ENCODE measurements at regions not wholly inside any gene's neighbourhood (a gene's known extent, or its start where the extent isn't known, plus 50 kb on each side); places are given as distances from the start of the nearest gene placed in this dataset.
"Not testable (repeated sequence)": the region's sequence is repeated elsewhere in the genome, so short reads cannot be mapped to it uniquely, and the experiment has no call there.

DNA sequence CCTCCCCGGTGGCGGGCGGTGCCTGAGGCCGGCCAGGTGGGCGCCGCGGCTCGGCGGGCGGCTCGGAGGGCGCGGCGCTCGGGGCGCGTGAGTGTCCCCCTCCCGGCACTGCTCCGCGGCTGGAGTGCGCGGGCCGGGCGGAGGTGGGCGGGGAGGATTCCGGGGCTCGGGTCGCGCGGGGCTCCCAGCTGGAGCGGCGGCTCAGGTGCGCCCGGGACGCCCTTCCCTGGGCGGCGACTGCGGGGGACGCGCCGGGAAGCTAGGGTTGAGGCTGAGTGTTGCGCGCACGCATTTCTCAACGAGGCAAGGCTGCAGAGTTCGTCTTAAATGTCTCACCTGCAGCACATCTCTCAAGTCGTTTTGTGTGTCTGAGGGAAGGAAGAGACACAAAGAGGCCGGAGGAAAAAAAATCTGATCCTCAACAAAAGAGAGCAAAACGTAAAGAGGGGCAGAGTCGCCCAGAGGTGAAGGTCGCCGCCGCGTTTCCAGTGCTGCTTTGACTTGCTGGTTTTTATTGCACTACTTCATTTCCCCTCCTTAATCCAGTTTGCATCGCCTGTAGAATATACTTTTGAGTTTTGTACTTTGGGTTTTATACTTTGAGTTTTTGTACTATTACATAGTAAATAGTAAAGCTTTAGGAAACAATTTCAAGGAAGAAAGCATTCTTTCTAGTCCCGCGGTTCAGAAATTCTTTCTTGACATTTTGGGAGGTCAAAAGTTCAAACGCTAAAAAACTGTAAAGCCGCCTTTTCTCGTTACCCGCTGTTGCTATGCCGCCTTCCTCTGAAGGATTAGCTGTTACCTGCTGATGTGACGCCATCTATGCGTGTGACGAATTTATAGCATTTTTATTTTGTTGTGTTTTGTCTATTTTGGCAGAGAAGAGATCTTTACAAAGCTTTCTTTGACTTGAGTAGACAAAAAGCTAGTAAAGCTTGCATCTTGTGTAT lies 106.5 kb upstream of the STOX2 start:
- peak; percentile 79 for DNase-seq
- peak overlapping the region; percentile 63 for H3K4me3 ChIP-seq (ENCODE audit: insufficient read depth, low read depth, low read length)
- no peaks in the 10 kb centered on the region for H3K36me3 ChIP-seq (replicated peaks; ENCODE audit: control insufficient read depth, insufficient read depth, low read length)
- H3K27me3 ChIP-seq (ENCODE audit: control insufficient read depth, insufficient read depth, low read length): peaks cover 41% of the 10 kb centered on the region

DNA sequence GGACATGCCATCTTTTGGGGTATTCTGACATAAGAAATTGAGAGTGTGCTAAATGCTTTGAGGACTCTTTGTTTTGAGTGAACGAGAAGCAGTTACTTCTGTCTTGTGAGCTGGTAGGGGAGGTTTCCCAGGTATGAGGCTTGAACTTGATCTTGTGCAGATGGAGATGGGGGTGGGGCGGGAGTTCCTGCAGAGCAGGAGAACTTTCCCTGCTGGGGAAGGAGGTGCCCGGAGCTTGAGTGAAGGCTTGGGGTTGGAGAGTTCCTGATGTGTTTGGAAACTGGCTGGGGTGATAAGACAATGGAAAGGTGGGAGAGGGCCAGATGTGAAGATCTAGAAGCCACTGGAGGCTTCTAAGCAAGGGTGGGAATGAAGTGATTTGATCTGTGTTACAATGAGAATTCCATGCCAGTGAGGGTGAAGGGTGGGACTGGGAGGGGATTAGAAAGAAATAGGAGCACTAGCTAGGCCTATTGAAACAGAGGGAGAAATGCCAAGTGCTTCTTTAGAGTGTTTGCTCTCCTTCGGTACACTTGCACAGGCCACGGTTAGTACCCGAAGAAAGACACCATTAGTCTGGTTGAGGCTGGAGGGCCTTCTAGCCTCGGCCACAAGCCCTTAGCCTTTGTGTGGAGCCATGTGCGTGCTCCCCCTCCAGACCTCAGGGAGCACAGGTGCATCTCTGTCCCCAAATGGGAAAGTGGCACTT lies 103.5 kb upstream of the STOX2 start:
- no peak for DNase-seq
- Histone ChIP-seq H3K4me3 (ENCODE audit: insufficient read depth, low read depth, low read length) (no peak overlapping the region), H3K36me3 (replicated peaks; ENCODE audit: control insufficient read depth, insufficient read depth, low read length) (no peaks in the 10 kb centered on the region), H3K27me3 (ENCODE audit: control insufficient read depth, insufficient read depth, low read length) (peaks cover 38% of the 10 kb centered on the region)

DNA sequence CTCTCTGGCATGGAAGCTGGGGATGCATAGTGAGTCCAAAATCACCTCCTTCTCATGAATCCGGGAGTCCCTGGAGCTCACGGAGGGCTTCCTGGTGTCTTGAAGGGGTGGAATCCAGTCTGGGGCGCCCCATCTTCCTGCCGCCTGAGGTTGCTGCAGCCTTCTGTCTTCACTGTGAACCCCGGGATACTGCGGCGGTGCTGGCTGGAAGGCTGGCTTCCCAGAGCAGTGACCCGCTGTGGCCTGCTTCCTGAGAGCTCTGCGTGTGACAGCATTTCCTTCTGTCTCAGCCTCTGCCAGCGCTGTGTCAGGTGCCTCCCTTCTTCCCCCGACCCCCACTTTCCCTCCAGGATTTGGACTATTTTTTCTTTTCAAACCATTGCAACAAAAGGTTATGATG lies 98.8 kb upstream of the STOX2 start:
- no peak for DNase-seq
- no peak overlapping the region for H3K4me3 ChIP-seq (ENCODE audit: insufficient read depth, low read depth, low read length)
- H3K36me3 ChIP-seq (replicated peaks; ENCODE audit: control insufficient read depth, insufficient read depth, low read length): no peaks in the 10 kb centered on the region
- no peaks in the 10 kb centered on the region; the same call in 1 of the 2 replicates for H3K27me3 ChIP-seq (ENCODE audit: control insufficient read depth, insufficient read depth, low read length)

DNA sequence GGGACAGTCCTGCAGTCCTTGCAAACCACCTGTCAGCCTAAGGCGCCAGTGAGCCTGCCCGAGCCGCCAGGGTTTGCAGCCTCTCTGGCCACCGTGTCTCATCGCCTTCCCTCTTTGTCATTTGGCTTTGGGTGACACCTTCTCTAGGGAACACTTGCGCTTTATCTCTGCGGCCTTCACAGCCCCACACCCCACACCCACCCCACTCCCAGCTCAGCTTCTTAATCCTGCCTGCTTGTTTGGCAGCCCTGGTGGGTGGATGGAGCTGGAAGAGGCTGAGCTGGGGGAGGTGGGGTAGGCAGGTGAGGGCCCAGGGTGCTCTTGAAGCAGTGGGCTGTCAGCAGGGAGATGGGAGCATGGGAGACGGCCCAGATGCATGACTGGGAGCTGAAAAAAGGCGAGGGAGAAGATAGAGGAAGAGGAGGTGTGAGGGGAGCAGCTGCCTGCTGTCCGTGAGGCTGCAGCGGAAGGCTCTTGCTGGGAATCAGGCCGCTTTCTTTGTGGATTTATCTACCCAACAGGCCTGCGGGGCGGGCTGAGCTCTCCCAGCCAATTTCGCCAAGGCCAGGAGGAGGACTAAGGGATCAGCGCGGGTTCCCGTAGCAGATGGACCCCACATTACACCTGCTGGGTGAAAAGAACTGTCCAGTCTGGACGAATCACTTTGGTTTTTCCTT lies 97.5 kb upstream of the STOX2 start:
- H3K4me3 ChIP-seq (ENCODE audit: insufficient read depth, low read depth, low read length): no peak overlapping the region
- DNase-seq: peak; percentile 43
- no peaks in the 10 kb centered on the region for H3K36me3 ChIP-seq (replicated peaks; ENCODE audit: control insufficient read depth, insufficient read depth, low read length)
- H3K27me3 ChIP-seq (ENCODE audit: control insufficient read depth, insufficient read depth, low read length): no peaks in the 10 kb centered on the region

DNA sequence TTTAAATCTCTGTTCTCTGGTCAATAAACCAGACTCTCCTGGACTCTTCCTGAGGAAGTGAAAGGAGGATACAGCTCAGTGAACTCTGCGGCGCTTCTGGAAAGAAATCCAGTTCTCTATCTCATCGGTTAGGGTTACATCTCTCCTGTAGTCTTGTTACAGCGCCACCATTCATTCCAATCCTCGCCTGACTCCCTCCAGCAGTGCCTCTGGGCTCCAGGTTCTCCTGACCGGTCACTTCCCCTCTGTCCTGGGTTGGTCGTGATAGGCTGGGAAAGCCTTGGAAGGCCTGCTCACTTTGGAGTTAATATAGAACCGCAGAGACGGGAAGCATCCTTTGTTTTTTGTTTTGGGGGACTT lies 97.0 kb upstream of the STOX2 start:
- peak; percentile 62 for DNase-seq
- Histone ChIP-seq H3K36me3 (replicated peaks; ENCODE audit: control insufficient read depth, insufficient read depth, low read length) (no peaks in the 10 kb centered on the region), H3K27me3 (ENCODE audit: control insufficient read depth, insufficient read depth, low read length) (no peaks in the 10 kb centered on the region), H3K4me3 (ENCODE audit: insufficient read depth, low read depth, low read length) (no peak overlapping the region)

DNA sequence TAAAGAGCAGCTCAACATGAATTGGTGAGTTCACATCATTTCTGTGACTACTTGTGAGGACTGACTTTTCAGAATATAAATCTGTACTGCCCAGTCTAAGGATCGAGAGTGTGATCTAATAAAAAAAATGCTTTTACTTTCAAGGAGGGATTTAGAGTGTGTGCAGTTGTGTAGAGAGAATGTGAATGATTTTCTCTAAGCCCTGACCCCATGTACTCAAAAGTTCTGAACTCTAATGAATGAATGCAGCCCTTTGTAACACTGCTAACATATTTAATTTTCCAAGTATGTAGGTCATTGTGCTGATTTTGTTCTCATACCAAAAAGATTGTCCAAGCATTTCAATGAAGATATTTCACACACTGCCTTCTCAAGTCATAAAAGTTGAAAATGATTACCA lies 92.5 kb upstream of the STOX2 start:
- Histone ChIP-seq H3K36me3 (replicated peaks; ENCODE audit: control insufficient read depth, insufficient read depth, low read length) (no peaks in the 10 kb centered on the region), H3K27me3 (ENCODE audit: control insufficient read depth, insufficient read depth, low read length) (no peaks in the 10 kb centered on the region), H3K4me3 (ENCODE audit: insufficient read depth, low read depth, low read length) (no peak overlapping the region)
- DNase-seq: no peak

DNA sequence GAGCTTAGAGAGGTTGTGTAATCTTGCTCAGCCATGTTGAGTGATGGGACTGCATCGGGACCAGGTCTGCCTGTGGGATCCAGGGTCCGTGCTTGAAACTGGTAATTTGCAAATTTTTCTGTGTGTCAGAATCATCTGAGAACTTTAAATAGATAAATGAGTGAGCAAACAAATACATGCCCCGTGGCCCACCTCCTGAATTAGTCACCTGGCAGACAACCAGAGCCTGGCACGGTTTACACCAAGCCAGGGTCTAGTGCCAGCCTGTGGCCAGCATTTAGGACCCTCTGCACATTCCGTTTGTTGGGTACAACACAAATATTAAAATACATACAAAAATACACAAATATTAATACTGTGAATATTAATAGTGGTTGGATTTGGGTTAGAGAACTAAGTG lies 90.6 kb upstream of the STOX2 start:
- no peak overlapping the region for H3K4me3 ChIP-seq (ENCODE audit: insufficient read depth, low read depth, low read length)
- H3K36me3 ChIP-seq (replicated peaks; ENCODE audit: control insufficient read depth, insufficient read depth, low read length): no peaks in the 10 kb centered on the region
- no peaks in the 10 kb centered on the region for H3K27me3 ChIP-seq (ENCODE audit: control insufficient read depth, insufficient read depth, low read length)
- no peak for DNase-seq

DNA sequence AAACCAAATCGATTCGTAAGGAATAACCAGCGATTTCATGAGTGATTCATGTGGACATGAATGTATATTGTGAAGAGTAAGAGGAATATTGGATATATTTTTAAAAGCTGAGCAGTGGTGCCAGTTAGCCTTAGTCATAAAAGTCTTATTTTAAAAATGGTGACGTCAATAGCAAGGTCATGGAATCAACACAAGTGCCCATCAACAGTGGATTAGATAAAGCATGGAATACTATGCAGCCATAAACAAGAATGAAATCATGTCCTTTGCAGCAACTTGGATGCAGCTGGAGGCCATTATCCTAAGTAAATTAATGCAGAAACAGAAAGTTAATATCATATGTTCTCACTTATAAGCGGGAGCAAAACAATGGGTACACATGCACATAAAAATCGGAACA lies 89.0 kb upstream of the STOX2 start:
- no peak for DNase-seq
- no peaks in the 10 kb centered on the region for H3K27me3 ChIP-seq (ENCODE audit: control insufficient read depth, insufficient read depth, low read length)
- H3K36me3 ChIP-seq (replicated peaks; ENCODE audit: control insufficient read depth, insufficient read depth, low read length): no peaks in the 10 kb centered on the region
- H3K4me3 ChIP-seq (ENCODE audit: insufficient read depth, low read depth, low read length): no peak overlapping the region

DNA sequence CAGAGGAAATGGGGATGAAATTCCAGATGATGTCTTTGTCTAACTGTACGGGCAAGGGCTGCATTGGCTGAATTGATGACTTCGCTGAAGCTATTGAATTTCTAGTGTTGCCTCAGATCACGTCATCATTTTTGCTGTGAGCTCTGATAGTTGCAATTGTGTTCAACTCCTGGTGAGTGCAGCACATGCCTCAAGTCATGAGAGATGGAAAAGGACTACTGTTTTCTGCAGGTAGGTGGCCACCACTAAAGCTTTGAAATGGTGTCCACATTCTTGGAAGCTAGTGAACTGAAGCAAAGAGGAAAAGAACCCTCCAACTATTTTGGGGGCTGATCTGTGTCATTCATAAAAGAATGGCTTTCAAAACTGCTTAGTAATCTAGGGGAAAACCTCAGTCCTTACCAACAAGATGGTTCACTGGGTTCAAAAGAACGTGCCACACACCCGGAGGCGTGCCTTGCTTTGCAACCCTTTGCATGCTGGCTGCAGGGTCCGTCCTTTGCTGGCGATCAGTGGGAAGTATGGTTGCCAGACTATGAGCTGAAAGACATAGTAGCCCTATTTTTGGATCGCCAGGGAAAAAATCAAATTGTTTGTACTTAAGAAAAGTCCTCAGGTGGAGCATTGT lies 88.1 kb upstream of the STOX2 start:
- Histone ChIP-seq H3K36me3 (replicated peaks; ENCODE audit: control insufficient read depth, insufficient read depth, low read length) (no peaks in the 10 kb centered on the region), H3K4me3 (ENCODE audit: insufficient read depth, low read depth, low read length) (no peak overlapping the region), H3K27me3 (ENCODE audit: control insufficient read depth, insufficient read depth, low read length) (no peaks in the 10 kb centered on the region)
- no peak for DNase-seq

DNA sequence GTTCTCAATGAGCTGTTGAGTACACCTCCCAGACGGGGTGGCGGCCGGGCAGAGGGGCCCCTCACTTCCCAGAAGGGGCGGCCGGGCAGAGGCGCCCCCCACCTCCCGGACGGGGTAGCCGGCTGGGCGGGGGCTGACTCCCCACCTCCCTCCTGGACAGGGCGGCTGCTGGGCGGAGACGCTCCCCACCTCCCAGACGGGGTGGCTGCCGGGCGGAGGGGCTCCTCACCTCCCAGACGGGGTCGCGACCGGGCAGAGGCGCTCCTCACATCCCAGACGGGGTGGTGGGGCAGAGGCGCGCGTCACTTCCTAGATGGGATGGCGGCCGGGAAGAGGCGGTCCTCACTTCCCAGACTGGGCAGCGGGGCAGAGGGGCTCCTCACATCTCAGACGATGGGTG lies 86.5 kb upstream of the STOX2 start:
- H3K27me3 ChIP-seq (ENCODE audit: control insufficient read depth, insufficient read depth, low read length); H3K36me3 ChIP-seq (replicated peaks; ENCODE audit: control insufficient read depth, insufficient read depth, low read length); DNase-seq; H3K4me3 ChIP-seq (ENCODE audit: insufficient read depth, low read depth, low read length): not testable (repeated sequence)

DNA sequence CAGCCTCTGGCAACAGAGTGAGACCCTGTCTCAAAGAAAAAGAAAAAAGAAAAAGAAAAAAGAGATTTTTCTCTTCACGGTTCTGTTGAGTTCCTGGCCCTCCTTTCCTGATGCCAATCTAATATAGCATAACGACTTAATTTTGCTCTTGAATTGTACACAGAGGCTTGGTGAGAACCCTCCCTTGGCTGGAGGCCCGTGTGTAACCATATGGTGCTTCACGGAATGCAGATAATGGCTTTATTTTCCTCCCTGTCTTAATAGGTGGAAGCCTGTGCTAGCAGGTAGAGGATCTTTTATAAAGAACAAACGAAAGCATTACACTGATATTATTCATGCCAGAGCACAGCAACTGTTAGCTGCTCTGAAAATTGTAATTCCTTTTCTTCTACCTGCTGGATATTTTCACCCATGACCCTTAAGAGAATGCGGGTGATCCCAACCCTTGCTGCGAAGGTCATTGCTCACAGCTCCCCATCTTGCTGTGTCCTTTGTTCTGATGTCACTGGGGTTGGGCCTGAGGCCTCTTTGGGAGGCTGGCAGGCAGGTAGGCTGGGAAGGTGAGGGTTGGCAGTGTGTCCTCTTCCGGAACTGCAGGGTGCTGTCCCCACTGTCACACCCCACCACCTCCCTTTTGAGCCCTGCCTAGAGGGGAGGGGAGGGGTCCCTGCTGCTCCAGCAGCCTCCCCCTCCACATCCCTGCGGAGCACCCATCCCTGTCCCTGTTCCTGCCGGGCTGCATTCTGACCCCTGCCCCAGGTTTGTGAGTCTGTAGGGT lies 83.8 kb upstream of the STOX2 start:
- Histone ChIP-seq H3K36me3 (replicated peaks; ENCODE audit: control insufficient read depth, insufficient read depth, low read length) (no peaks in the 10 kb centered on the region), H3K4me3 (ENCODE audit: insufficient read depth, low read depth, low read length) (no peak overlapping the region), H3K27me3 (ENCODE audit: control insufficient read depth, insufficient read depth, low read length) (no peaks in the 10 kb centered on the region)
- no peak for DNase-seq

DNA sequence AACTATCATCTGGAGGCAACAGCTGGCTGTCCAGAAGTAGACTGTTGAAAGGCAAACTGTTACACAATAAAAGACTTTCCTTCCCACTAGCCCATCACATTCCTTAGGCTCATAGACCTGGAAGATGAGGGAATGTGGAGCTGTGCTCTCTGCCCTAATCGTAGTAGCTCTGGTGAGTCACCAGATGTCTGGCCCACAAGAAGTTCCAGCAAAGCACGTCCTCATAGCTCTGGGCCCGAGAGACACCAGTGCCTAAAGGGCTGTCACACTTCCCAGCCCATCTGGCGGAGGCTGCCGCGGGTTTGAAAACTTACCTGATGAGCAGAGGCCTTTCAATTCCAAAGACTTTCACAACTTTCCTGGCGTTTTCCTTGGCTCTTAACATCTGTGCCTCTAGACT lies 81.7 kb upstream of the STOX2 start:
- DNase-seq: no peak
- H3K27me3 ChIP-seq (ENCODE audit: control insufficient read depth, insufficient read depth, low read length): no peaks in the 10 kb centered on the region
- H3K4me3 ChIP-seq (ENCODE audit: insufficient read depth, low read depth, low read length): no peak overlapping the region
- H3K36me3 ChIP-seq (replicated peaks; ENCODE audit: control insufficient read depth, insufficient read depth, low read length): no peaks in the 10 kb centered on the region

DNA sequence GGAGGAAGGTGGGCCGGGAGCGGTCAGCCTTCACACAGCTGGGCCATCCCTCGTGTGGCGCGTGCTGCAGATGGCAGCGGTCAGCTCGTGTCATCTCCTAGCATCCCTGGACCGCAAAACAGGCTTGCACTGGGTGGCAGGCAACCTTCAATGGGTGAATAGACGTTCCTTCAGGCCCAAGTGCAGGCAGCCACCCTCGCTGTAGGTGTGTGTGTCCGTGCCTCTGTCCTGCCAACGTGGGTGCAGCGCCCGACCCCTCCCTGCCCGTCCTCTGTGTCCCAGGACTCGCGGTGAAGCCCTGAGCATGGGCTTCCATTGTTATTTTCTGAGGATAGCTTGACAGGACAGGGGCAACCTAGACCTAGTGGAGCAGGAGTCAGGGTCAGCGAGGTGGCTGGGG lies 79.8 kb upstream of the STOX2 start:
- no peak for DNase-seq
- H3K27me3 ChIP-seq (ENCODE audit: control insufficient read depth, insufficient read depth, low read length): no peaks in the 10 kb centered on the region
- no peaks in the 10 kb centered on the region for H3K36me3 ChIP-seq (replicated peaks; ENCODE audit: control insufficient read depth, insufficient read depth, low read length)
- H3K4me3 ChIP-seq (ENCODE audit: insufficient read depth, low read depth, low read length): no peak overlapping the region

DNA sequence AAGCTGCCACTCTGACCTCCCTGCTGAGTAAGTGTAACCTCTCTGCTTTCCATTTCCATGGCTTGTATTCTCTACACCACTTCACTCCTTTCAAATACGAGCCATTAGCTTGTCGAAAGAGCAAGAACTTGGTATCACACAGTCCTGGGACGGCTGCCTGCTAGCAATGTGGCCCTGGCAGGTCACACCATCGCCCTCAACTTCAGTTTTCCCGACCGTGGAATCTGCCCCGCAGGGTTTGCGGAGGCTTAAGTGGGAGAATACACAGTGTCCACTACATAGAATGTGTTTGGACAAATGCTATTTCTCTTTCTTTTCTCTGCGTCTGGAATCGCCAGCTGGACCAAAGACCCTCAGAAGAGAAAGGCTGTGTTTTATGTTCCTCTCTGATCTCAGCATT lies 78.6 kb upstream of the STOX2 start:
- Histone ChIP-seq H3K27me3 (ENCODE audit: control insufficient read depth, insufficient read depth, low read length) (no peaks in the 10 kb centered on the region), H3K4me3 (ENCODE audit: insufficient read depth, low read depth, low read length) (no peak overlapping the region), H3K36me3 (replicated peaks; ENCODE audit: control insufficient read depth, insufficient read depth, low read length) (no peaks in the 10 kb centered on the region)
- DNase-seq: no peak

All from H7 (cell line).